Jurkat, Clone E6-1 (cell line): ENCODE measurements at regions not wholly inside any gene's neighbourhood (a gene's known extent, or its start where the extent isn't known, plus 50 kb on each side); places are given as distances from the start of the nearest gene placed in this dataset.

Experiments used
- DNase-seq: peaks from one replicate; pipeline ENCODE4 v3.0.0-alpha.2; 2011; ENCODE audit warnings: low read depth, low spot score
- H3K4me3 ChIP-seq: 2 replicates; pipeline ENCODE4 v1.5.1; 2011; ENCODE audit warnings: mild to moderate bottlenecking, low read length, control low read depth, moderate library complexity

- no peak overlapping the region for H3K4me3 ChIP-seq
- DNase-seq = no peak
Observed at GRCh38 chr7:145088111-145088745, 252.4 kb upstream of the TPK1 start.

GRCh38 chr7:145082366-145083161 lies 246.7 kb upstream of the TPK1 start:
- DNase-seq = peak; percentile 35
- no peak overlapping the region for H3K4me3 ChIP-seq

GRCh38 chr7:145065473-145065872 lies 229.6 kb upstream of the TPK1 start:
- DNase-seq = no peak
- no peak overlapping the region for H3K4me3 ChIP-seq

- no peak for DNase-seq
- no peak overlapping the region for H3K4me3 ChIP-seq
Observed at GRCh38 chr7:145064114-145064513, 228.3 kb upstream of the TPK1 start.

- DNase-seq = no peak
- no peak overlapping the region for H3K4me3 ChIP-seq
Observed at GRCh38 chr7:145053781-145054180, 217.9 kb upstream of the TPK1 start.

- no peak overlapping the region for H3K4me3 ChIP-seq
- DNase-seq = no peak
Observed at GRCh38 chr7:145050415-145050814, 214.6 kb upstream of the TPK1 start.

- no peak overlapping the region for H3K4me3 ChIP-seq
- peak; percentile 58 for DNase-seq
Observed at GRCh38 chr7:145036604-145037405, 201.0 kb upstream of the TPK1 start.

GRCh38 chr7:145031162-145031561 lies 195.3 kb upstream of the TPK1 start:
- DNase-seq = no peak
- no peak overlapping the region for H3K4me3 ChIP-seq

- H3K4me3 ChIP-seq = no peak overlapping the region
- no peak for DNase-seq
Observed at GRCh38 chr7:145030754-145031153, 194.9 kb upstream of the TPK1 start.

- no peak for DNase-seq
- H3K4me3 ChIP-seq = no peak overlapping the region
Observed at GRCh38 chr7:145020454-145020853, 184.6 kb upstream of the TPK1 start.

GRCh38 chr7:145016068-145016467 lies 180.2 kb upstream of the TPK1 start:
- DNase-seq = no peak

GRCh38 chr7:145009876-145010275 lies 174.0 kb upstream of the TPK1 start:
- H3K4me3 ChIP-seq = no peak overlapping the region
- DNase-seq = no peak

More at GRCh38 chr7:145016068-145016467, 180.2 kb upstream of the TPK1 start:
- no peak overlapping the region for H3K4me3 ChIP-seq

GRCh38 chr7:145005601-145006000 lies 169.7 kb upstream of the TPK1 start:
- DNase-seq = no peak
- H3K4me3 ChIP-seq = no peak overlapping the region

GRCh38 chr7:144997512-144997911 lies 161.7 kb upstream of the TPK1 start:
- no peak overlapping the region for H3K4me3 ChIP-seq
- no peak for DNase-seq

- no peak overlapping the region for H3K4me3 ChIP-seq
- no peak for DNase-seq
Observed at GRCh38 chr7:144995495-144995894, 159.6 kb upstream of the TPK1 start.

- DNase-seq = no peak
- H3K4me3 ChIP-seq = no peak overlapping the region
Observed at GRCh38 chr7:144991041-144991440, 155.2 kb upstream of the TPK1 start.

GRCh38 chr7:144987686-144988085 lies 151.8 kb upstream of the TPK1 start:
- H3K4me3 ChIP-seq = no peak overlapping the region
- no peak for DNase-seq

GRCh38 chr7:144982133-144982532 lies 146.3 kb upstream of the TPK1 start:
- DNase-seq = no peak

GRCh38 chr7:144975882-144976281 lies 140.0 kb upstream of the TPK1 start:
- no peak for DNase-seq
- no peak overlapping the region for H3K4me3 ChIP-seq

More at GRCh38 chr7:144982133-144982532, 146.3 kb upstream of the TPK1 start:
- no peak overlapping the region for H3K4me3 ChIP-seq

GRCh38 chr7:144969787-144970186 lies 133.9 kb upstream of the TPK1 start:
- no peak for DNase-seq

More at GRCh38 chr7:144969787-144970186, 133.9 kb upstream of the TPK1 start:
- no peak overlapping the region for H3K4me3 ChIP-seq
